ENCODE measurements at regions not wholly inside any gene's neighbourhood (a gene's known extent, or its start where the extent isn't known, plus 50 kb on each side); places are given as distances from the start of the nearest gene placed in this dataset.

GRCh38 chr9:115393976-115394775 lies 276.2 kb upstream of the TNC start:
- TF ChIP-seq CTCF (IDR thresholded peaks at IDR 0.05; ENCODE audit: low read depth, low read length) (no peak), EZH2phosphoT487 (IDR thresholded peaks at IDR 0.05; ENCODE audit: low read depth) (no peak)

Data from OCI-LY3 (cell line).